CD4-positive, alpha-beta T cell treated with Interleukin-4 for 1 hour (primary cell): ENCODE measurements at regions not wholly inside any gene's neighbourhood (a gene's known extent, or its start where the extent isn't known, plus 50 kb on each side); places are given as distances from the start of the nearest gene placed in this dataset.

ENCODE experiments used
- DNase-seq, 2 donors: peaks; one replicate each; pipeline ENCODE4 v3.0.0-alpha.2; 2020 to 2022

DNA sequence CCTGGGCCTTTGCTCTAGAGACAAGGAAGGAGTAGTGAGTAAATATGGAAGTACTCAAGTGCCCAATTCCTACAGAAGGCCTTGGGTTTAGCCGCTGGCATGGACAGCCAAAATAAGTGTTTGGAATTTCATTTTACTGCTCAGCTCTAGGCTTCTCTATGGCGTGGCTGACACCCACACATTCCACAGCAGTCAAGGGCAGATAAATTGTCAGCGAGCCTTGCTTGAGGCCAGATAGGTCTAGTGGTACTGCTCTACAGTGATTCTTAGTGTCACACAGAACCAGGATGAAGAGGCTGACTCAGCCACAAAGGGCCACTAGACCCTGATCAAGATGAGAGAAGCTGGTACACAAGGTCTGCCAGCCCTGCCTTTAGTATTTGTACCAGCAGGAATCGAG, 111.0 kb upstream of the NFIB start:
- DNase-seq = no peak

DNA sequence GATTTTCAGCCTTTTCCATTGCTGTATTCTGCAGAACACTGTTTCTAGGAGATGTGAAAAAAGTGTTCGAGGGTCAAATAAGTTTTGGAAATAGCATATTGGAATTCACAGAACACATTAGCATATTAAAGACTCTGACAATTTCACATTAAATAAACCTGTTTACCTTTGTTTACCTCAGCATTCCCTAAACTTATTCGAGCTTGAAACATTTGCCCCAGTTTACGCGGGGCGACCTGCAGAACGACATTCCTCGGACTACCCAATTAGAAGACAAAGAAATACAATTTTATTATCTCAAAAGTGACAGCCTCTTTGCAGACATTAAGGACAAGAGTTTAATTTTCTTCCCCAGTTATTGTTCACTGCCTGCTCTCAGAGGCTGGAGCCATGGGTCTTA, 110.3 kb upstream of the NFIB start:
- DNase-seq = no peak

DNA sequence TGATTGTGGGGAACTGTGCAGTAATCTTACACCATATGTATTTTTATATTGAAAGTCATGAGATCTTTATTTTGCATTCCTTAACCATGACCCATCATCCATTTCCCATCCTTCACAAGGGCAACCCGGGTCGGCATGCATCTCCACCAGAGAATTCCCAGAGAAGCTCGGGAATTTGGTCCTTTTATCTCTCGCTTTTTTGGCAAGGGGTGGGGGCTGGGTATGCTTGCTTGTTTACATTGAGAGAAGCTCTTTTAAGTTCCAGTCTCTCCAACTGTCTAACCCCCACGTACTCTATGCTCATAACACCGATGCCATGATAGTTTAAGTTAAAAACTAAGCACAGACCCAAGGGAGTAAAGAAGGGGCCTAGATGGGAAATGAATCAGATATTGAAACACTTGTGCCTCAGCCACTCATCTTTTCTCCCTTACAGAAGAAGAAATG, 109.9 kb upstream of the NFIB start:
- no peak for DNase-seq

DNA sequence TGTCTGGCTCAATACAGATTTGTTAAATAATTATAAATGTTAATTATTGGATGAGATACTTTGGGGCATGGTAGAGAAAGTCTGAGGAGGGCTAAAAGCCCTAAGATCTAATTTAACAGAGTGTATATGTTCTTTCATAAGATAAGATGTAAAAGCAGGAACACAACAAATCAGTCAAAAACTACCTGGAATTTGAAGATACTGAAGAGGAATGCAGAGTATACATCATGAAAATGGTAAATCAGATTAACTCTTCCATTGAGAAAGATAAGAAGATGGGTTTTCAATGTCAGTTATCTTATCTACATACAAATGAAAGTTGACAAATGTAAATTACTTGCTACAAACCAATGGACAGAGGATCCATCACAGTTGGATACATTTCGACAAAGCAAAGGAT, 107.3 kb upstream of the NFIB start:
- DNase-seq = no peak

DNA sequence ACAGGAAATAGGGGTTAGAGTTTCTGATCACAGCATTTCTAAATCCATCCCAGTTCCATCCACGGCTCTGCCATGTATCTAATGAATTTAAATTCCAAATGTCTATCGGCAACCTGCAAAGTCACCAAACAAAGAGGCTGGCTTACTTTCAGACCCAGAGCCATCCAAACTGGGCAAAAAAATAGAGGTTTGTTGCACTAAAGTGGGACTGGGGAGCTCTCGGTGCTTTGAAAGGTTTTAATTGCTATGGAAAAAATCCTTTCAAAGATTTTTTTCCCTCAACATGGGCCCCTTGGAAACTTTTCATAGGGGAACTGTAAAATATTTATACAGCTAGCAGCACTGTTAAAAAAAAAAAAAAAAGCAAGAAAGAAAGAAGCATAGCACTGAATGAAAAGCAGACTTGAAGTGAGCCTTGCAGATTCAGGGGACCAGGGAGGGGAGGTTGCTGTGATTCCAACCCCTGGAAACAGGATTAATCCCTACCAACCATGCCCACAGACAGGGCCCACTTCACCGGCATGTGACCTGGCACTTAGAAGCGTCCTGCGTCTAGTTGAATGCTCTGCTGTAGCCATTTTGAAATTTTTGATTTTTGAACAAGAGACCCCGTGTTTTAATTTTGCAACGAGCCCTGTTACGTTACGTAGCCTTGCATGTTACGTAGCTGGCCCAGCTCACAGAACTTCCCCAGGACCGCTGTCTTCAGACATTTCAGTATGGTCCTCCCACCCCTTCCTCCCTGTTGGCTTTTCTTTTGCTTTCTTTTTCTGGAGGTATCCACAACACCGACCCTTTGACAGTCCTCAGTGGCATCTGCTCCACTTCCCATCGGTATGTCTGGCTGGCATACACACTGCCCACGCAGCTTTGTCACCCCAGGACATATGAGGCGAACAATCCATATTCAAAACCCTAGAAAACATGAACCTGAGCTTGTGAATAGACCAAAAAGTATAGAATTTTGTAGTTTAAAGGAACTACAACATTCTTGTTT, 105.3 kb upstream of the NFIB start:
- DNase-seq = no peak

DNA sequence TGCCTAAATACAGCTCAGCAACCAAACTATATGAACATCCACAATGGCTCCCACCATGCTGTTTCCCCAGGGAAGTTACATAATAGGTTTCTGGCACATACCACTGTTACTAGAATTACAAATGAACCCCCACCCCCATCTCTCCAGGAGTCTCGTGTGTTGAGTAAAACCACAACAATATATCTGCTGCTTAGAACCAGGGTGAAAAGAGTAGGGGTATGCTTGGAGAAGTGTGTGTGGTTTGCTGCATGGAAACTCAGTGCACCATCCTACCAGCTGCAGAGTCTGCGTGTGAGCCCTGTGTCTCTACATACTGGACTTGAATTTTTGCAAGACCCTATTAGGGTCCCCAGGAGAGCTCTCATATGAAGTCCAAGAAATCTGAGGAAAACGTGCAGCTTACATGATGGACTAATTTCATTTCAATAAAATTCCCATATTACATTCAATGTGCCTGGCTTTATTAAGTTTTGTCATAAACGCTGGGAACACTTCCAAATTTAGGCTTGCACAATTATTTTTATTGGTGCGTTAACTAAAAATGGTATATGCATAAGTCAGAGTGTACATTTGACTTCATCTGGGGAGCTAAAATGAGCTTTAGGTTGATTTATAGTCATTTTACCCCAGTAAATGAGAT, 104.5 kb upstream of the NFIB start:
- no peak for DNase-seq

DNA sequence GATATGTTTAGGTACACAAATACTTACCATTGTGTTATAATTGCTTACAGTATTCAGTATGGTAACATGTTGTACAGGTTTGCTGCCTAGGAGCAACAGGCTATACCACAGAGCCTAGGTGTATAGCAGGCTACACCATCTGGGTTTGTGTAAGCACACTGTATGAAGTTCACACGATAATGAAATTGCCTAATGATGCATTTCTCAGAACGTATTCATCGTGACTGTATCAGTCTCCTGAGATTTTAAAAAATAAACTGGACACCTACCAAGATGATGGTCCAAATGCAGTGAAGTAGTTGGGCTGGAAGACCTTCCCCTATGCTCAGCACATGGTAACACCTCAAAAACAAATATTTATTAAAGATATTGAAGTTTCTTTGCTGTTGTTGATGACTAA, 103.3 kb upstream of the NFIB start:
- no peak for DNase-seq

DNA sequence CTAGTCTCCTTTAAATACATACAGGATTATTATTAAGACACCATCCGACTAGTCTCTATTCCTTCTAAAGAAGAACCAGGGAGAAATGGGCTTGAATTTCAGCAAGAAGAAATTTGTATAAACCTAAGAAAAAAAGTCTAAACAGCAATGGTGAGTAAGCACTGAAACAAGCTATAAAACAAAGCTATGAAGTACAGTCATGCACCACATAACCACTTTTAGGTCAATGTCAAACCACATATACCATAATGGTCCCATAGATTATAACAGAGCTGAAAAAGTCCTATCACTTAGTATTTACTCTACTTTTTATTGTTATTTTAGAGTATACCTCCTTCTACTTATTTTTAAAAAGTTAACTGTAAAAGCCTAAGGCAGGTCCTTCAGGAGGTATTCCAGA, 102.0 kb upstream of the NFIB start:
- DNase-seq = no peak

DNA sequence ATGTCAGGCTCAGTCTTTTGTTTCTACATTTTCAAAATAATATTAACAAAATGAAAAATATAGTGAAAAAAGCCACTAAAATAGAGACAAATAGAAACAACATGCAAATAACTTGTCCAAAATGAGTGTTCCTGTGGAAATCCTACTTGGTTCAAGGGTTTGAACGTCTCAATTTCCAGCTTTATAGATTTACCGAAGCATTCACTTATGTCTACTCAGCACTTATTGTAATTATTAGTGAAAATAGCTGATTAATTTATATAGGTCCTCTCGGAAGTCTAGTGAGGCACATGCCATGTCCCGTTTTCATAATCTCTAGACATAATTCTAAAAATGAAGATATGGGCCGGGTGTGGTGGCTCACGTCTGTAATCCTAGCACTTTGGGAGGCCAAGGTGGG, 99.9 kb upstream of the NFIB start:
- DNase-seq = no peak

DNA sequence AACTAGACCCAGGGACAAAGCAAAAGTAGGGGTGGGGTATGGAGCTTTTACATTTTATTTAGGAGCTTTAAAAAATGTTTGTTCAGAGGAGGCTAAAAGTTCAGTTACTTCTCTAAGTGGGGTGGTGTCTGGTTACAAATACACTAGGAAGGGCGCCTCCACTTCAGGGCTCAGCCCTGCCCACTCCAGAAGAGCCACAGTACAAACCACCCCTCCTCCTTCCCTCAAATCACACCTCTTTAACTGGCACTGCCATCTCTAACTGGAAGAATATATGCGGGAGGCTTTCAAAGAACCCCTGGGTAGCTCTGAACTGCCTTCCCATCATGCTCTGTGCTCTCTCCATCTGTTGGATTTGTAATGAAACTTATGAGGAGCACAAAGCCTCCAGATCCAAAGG, 98.8 kb upstream of the NFIB start:
- no peak for DNase-seq

DNA sequence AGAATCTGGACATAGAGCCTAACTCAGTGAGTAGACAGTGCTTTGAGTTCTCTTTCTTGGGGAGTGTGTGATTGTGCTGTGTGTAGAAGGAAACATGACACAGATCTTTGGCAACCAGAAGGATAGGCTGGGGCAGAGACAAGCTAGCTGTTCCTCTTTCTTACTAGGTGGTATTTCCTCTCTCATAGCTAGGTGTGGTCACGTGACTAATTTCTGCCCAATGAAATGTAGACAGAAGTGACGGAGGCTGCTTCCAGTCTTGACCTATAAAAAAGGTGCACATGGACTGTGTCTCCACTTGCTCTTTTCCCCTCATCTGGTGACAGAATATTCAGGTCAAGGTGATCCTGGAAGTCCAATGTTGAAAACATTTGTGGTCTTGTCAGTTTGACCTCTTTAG, 92.5 kb upstream of the NFIB start:
- no peak for DNase-seq

DNA sequence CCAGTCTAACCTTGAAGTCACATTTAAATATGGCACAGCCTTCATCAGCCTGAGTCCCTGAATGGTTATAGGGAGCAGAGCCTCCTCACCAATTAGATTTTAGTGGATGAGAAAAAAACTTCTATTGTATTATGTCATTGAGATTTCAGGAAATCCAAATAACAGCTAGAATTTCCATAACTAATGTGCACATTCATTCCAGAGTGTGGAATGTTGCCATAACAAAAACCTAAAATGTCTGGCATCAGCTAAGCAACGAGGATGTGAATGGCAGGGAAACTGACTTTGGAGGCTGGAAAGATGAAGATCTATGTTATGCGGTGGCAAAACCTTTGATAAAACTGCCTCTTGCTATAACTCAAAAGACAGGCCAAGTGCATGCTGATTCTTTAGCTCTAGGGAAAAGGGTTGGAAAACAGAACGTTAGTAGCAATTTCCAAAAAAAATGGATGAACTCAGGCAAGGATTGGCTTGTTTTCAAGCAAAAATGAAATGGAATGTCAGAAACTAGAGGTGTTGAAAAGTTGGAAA, 91.3 kb upstream of the NFIB start:
- DNase-seq = no peak

DNA sequence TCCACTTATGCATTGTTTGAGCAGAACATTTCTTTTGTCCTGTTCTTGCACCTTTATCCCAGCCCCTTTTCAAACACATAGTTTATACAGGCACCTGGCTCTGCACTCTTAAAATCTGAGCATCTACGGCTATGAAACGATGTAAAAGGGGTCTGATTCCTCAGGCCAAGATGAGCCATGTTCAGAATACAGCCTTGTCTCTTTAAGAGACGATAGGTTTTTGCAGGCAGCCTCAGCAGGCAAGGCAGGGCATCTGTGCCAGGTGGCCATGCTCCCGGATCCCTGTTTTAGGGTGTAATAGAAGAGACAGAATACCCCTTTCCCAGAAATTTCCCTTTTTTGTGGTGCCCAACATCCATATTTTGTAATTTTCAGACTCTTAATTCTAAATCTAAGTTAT, 89.1 kb upstream of the NFIB start:
- DNase-seq = no peak

DNA sequence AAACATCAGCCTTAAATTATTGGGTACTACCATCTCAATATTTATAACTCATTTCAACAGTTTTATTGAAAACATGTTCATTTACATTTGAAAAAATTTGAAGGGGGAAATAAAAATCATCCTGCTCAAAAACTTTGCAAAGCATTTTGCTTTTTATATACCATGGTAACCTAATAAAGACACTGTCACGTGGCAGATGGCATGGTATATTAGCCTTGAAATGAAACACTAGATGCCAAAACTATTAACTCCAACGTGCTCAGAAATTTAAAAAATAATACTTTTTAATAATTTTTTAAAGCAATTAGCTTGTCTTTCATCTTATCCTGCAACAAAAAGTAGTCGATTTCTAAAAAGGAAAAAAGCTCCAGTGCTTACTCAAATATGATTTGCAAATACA, 88.6 kb upstream of the NFIB start:
- DNase-seq = no peak

DNA sequence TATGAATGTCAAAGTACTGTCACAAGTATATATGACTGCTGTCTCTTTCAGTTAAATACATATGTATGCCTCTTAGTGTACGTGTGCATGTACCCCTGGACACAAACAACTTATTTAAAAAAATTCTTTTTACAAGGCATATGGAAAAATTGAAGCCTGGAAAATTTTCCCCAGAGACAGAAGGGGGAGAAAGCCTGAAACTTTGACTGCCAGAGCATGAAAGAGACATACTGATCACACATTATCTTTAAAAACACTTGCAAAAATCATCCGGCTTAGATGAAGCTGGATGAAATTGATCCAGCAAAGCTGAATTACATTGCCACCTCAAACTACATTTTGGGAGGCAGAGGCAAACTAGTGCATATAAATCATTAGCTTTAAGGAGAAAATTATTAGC, 88.0 kb upstream of the NFIB start:
- no peak for DNase-seq

DNA sequence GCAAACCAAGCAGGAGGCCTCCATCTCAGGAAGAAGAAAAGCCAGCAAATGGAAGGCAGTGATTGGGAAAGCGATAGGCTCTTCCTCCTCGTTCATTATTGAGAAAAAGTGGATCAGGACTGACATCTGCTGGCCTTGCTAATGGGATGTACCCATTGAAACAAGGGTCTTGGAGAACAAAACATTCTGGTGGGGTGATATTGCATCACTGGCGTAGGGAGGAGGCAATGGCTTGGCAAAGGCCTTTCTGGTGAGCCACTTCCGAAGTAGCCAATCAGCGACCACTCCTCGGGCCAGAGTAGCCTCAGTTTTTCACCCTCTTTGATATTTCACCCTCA, 86.7 kb upstream of the NFIB start:
- DNase-seq = no peak

DNA sequence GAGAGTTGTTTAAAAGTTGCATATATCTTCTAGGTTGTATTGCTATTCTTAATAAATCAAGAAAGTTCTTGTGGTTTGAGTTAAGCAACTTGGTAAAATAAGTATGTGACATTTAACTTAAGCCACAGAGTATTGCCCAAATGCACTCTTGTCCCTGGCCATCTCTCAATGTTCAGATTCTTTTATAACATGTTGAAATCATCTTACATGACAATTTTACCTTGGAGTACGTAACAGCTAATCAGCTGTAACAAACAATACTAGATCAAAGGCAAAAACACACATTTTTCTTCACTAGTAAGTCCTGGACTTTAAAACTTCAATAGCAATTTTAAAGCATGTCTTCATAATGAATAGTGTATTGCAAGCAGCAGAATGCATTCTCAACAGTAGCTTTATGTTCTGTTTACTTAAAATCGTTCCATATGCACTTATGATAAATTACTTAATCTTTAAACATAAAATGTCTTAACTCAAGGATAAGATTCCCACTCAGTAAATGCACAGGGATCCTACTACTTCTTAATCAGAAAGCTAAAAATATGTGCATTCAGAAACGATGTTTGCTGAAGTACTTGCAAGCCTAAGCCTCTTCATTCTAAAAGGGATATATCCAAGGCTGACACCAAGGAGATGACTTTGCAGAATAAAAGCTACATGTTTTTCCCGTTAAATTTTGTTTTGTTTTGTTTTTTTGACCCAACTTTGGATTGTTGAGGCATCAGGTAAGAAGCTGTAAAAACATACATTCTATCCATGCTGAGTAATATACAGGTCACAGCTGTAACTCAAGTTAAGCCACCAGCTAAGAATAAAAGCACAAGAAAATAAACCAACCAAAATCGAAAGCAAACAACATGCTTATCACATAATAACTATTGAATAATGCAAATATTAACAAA, 86.1 kb upstream of the NFIB start:
- no peak for DNase-seq

DNA sequence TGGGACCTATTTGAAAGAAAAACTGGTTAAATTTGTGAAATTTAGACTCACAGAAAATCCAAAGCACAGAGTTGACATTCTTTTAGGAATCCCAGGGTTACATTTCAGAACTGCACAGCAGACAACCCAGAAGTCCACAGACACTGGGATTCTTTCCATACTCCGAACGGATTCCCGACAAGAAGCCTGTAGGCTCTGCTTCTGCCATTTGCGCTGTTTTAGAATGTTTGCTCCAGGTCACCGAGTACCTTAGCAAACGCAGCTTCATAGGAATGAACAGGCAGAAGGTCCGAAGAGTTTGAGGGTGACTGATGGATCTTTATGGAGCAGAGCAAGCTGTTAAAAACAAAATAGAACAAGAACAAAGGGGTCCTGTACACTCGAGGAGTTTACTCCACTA, 84.5 kb upstream of the NFIB start:
- no peak for DNase-seq

DNA sequence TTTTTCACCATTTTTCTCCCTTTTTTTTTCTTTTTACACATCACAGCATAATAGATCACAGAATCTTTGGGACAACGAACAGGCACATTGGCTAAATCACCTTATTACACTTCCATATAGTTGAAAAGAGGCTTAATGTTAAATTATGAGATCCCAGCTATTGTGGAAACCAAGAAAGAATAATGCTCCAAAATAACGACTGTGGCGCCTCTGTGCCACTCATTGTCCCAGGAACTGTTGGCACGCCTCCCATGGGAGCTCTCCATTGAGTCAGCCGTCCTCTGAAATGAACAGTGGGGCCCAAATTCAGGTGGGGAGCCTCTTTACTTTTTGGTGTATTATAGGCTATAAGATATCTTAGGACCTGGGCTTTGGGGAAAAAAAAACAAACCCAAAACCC, 82.2 kb upstream of the NFIB start:
- DNase-seq = no peak

DNA sequence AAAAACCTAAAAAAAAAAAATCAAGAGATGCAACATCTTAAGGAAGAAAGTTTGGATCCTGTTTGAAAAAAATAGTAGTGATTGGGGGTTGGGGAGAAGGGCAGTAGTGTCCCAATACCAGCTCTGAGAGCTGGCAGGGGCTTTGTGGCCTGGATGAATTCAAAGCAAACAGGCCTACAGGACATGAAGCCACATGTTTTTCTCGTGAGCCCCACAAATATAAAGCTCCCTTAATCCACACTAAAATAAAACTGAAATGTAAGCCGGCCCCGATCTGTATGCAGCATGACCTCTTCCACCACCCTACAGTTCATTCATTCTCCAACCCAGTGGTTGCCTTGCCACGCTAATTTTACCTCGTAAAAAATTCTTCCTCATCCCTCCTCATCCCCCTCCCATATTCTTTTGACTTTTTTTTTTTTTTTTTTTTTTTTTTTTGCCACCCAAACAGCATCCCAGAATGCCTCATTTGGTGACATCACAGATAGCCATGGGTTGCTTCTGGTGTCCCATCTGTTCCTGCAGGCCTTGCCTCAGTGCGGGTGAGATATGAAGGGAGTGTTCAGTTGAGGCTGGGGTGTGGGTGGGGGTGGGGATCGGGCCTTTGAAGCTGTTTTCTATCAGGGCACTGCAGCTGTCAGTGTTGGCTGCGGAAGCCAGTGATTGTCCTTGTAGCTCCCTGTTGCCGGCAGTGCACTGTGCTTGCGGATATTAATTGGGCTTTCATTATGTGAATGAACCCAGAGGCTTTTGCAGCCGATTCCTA, 81.6 kb upstream of the NFIB start:
- no peak for DNase-seq

DNA sequence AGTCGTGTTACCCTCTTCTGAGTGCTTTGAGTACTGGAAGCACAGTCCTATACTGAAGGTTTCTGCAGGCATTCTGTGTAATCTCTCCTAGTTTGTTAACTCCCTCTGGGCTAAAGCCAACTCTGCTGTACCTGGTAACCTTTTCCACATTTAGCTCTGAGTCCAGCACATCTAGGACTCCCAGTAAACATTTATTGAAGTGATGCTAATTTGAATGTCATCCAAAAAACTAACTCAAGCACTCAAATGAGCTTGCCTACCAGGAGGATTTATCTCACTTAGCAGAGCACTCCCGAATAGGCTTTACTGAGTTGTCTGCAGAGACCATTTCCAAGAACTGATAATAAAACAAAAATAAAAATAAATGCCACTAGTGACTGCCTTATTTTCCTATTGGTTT, 79.5 kb upstream of the NFIB start:
- no peak for DNase-seq

DNA sequence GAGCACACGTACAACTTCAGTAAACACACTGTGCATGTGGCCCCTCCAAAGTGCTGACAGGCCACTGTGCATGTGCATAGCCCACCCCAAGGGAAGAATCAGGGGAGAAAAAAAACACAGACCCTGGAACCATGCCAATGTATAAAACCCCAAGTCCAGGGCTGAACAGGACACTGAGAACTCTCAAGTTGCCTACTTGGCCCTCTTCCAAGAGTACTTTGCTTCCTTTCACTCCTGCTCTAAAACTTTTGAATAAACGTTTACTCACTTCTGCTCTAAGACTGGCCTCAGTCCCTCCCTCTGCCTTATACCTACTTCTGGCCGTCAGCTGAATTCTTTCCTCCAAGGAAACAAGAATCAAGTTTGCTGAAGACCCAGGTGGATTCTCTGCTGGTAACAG, 77.7 kb upstream of the NFIB start:
- no peak for DNase-seq

DNA sequence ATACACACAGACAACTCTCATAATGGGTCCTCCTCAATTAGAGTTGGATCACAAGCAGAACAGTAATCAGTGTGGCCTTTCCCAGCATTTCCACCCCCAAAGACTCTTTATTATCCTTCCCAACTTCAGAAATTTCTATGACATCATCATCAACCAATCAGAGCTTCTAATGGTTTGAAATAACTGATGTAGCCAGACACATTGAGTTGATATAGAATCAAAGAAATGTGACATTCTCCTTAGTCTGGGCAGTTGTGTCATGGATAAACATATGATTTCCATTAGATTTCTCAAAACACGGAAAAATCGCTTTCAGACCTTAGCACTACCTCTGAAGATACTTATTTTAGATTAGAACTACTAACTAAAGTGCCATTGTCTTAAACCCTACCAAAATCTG, 75.7 kb upstream of the NFIB start:
- DNase-seq = no peak
